SK-N-SH treated with all-trans-retinoic acid at 6 μM for 48 hours (cell line): ENCODE measurements at regions not wholly inside any gene's neighbourhood (a gene's known extent, or its start where the extent isn't known, plus 50 kb on each side); places are given as distances from the start of the nearest gene placed in this dataset.

ENCODE experiments used
- ARNTL ChIP-seq: fragments of 450-650 bp; formaldehyde crosslinking; IDR thresholded peaks from 2 replicates; pipeline ENCODE4 v1.5.0; 2020; ENCODE audit warnings: low read depth, mild to moderate bottlenecking, moderate library complexity, borderline replicate concordance
- BACH2 ChIP-seq: fragments of 250-450 bp; sonication (Bioruptor Pico); IDR thresholded peaks from 2 replicates; pipeline ENCODE4 v1.9.0; 2021; ENCODE audit warnings: mild to moderate bottlenecking, borderline replicate concordance
- CSDC2 ChIP-seq: fragments of 250-450 bp; sonication (Bioruptor Pico); IDR thresholded peaks from 2 replicates; pipeline ENCODE4 v1.5.0; 2020; ENCODE audit warnings: mild to moderate bottlenecking, moderate library complexity
- CSRNP3 ChIP-seq: fragments of 250-450 bp; sonication (Bioruptor Pico); IDR thresholded peaks from 2 replicates; pipeline ENCODE4 v1.5.1; 2021; ENCODE audit warnings: mild to moderate bottlenecking, moderate library complexity
- GLIS3 ChIP-seq: fragments of 250-450 bp; sonication (Bioruptor Pico); IDR thresholded peaks from 2 replicates; pipeline ENCODE4 v1.5.0; 2020; ENCODE audit warnings: mild to moderate bottlenecking, moderate library complexity
- PATZ1 ChIP-seq: fragments of 250-450 bp; sonication (Bioruptor Pico); IDR thresholded peaks from 2 replicates; pipeline ENCODE4 v1.8.0; 2020; ENCODE audit warnings: mild to moderate bottlenecking, moderate library complexity, borderline replicate concordance
- POU6F1 ChIP-seq: fragments of 250-450 bp; sonication (Bioruptor Pico); IDR thresholded peaks from 2 replicates; pipeline ENCODE4 v1.8.0; 2021; ENCODE audit warnings: low read depth, mild to moderate bottlenecking, moderate library complexity, borderline replicate concordance
- PPARA ChIP-seq: fragments of 250-450 bp; sonication (Bioruptor Pico); IDR thresholded peaks from 2 replicates; pipeline ENCODE4 v1.5.0; 2020; ENCODE audit warnings: mild to moderate bottlenecking, borderline replicate concordance
- RARB ChIP-seq: fragments of 250-450 bp; sonication (Bioruptor Pico); IDR thresholded peaks from 2 replicates; pipeline ENCODE4 v1.8.0; 2021; ENCODE audit warnings: mild to moderate bottlenecking, moderate library complexity
- TCF4 ChIP-seq: fragments of 250-450 bp; sonication (Bioruptor Pico); IDR thresholded peaks from 2 replicates; pipeline ENCODE4 v1.8.0; 2021; ENCODE audit warnings: mild to moderate bottlenecking, moderate library complexity, borderline replicate concordance
- TOX ChIP-seq: fragments of 250-450 bp; sonication (Bioruptor Pico); IDR thresholded peaks from 2 replicates; pipeline ENCODE4 v1.8.0; 2021; ENCODE audit warnings: mild to moderate bottlenecking, moderate library complexity, borderline replicate concordance
- ZFP3 ChIP-seq: fragments of 250-450 bp; sonication (Bioruptor Pico); IDR thresholded peaks from 2 replicates; pipeline ENCODE4 v1.5.0; 2020; ENCODE audit warnings: mild to moderate bottlenecking, moderate library complexity
- ZFP30 ChIP-seq: fragments of 450-650 bp; formaldehyde crosslinking; IDR thresholded peaks from 2 replicates; pipeline ENCODE4 v1.5.0; 2022; ENCODE audit warnings: mild to moderate bottlenecking, moderate library complexity
- ZNF70 ChIP-seq: fragments of 450-650 bp; formaldehyde crosslinking; IDR thresholded peaks from 2 replicates; pipeline ENCODE4 v1.5.0; 2020; ENCODE audit warnings: mild to moderate bottlenecking, moderate library complexity

- TF ChIP-seq ZFP3 (CRISPR knock-in tag) (no peak), PPARA (no peak), RARB (CRISPR knock-in tag) (no peak), TOX (CRISPR knock-in tag) (no peak), PATZ1 (CRISPR knock-in tag) (no peak), ARNTL (no peak), CSRNP3 (CRISPR knock-in tag) (no peak), TCF4 (CRISPR knock-in tag) (no peak), GLIS3 (CRISPR knock-in tag) (no peak), ZFP30 (CRISPR knock-in tag) (no peak), BACH2 (CRISPR knock-in tag) (no peak), CSDC2 (CRISPR knock-in tag) (no peak), POU6F1 (CRISPR knock-in tag) (no peak), ZNF70 (CRISPR knock-in tag) (no peak)
These were observed 289.7 kb downstream of the EPHA4 start for GRCh38 chr2:221282386-221282785.
